ENCODE measurements at regions not wholly inside any gene's neighbourhood (a gene's known extent, or its start where the extent isn't known, plus 50 kb on each side); places are given as distances from the start of the nearest gene placed in this dataset.

DNA sequence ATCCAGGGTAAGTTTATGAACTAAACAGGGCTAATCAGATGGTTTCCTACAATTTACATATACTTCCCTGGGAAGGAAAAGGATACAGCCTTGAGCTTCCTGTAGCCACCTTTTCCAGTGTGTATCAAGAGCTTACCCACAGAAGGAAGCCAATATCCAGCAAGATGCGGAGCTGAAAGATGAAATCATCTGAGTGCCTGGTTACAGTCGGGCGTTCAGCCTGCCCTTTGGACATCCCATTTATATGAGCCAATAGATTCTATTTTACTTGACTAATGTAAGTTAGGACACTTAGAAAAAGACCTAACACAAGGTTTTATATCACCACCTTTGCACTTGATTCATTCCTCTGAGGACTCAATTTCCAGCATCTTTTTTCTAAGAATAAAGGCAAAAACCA, 108.2 kb downstream of the UCHL5 start:
- Histone ChIP-seq H3K4me1 (replicated peaks in 1 of 2; ENCODE audit: control insufficient read depth in 2 of 2, insufficient read depth in 2 of 2, low read length in 2 of 2) (peaks cover 0 to 5% of the 10 kb centered on the region in 2 experiments; a peak in 2 of 5 replicates), H2AFZ (ENCODE audit: low read depth, low read length) (no peak overlapping the region), H3K9ac (ENCODE audit: insufficient read depth in 1 of 2, low read depth in 2 of 2, low read length in 2 of 2) (no peak overlapping the region), H3K79me2 (ENCODE audit: control insufficient read depth, insufficient read depth, low read length) (no peaks in the 10 kb centered on the region), H4K20me1 (replicated peaks; ENCODE audit: control insufficient read depth, insufficient read depth, low read length) (no peaks in the 10 kb centered on the region), H3K9me3 (replicated peaks; ENCODE audit: control insufficient read depth, insufficient read depth, low read depth, low read length) (no peaks in the 10 kb centered on the region), H3K9me1 (ENCODE audit: control insufficient read depth, insufficient read depth, low read length) (no peaks in the 10 kb centered on the region), H3K4me2 (ENCODE audit: insufficient read depth, low read length) (no peak overlapping the region), H3K27ac (ENCODE audit: extremely low read depth, low read depth, low read length) (no peak overlapping the region), H3K27me3 (ENCODE audit: control insufficient read depth in 2 of 2, insufficient read depth in 2 of 2, low read length in 2 of 2) (0 out of 5 replicates have a peak, but pooled peaks cover 0 to 4% of the 10 kb centered on the region in 2 experiments), H3K36me3 (ENCODE audit: control insufficient read depth, insufficient read depth, low read length) (no peaks in the 10 kb centered on the region), H3K4me3 (no peak overlapping the region)
- ATAC-seq (no peak), DNase-seq (ENCODE audit: extremely low read depth in 1 of 4, low spot score in 3 of 4) (no peak), FAIRE-seq (no peak)
- BruUV-seq (replicated peaks): no TSS peak
- ChIA-PET CTCF (ENCODE audit: low intra/inter-chr PET ratio) (no interaction called here), POLR2A (no interaction called here)
- WGBS (ENCODE audit: insufficient coverage, low coverage, missing lambda C conversion rate): 25% methylated on average over 3 of the region's 3 CpGs
- TF ChIP-seq, protein P1, sequence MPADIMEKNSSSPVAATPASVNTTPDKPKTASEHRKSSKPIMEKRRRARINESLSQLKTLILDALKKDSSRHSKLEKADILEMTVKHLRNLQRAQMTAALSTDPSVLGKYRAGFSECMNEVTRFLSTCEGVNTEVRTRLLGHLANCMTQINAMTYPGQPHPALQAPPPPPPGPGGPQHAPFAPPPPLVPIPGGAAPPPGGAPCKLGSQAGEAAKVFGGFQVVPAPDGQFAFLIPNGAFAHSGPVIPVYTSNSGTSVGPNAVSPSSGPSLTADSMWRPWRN (IDR thresholded peaks at IDR 0.05; ENCODE audit: low read depth): no peak
- TF ChIP-seq CXXC5 (CRISPR knock-in tag; IDR thresholded peaks at IDR 0.05) (no peak), MECOM (CRISPR knock-in tag; IDR thresholded peaks at IDR 0.05) (no peak), TFAM (CRISPR knock-in tag; conservative IDR thresholded peaks at IDR 0.05) (no peak), SMARCA5 (IDR thresholded peaks at IDR 0.05) (no peak), ETV6 (IDR thresholded peaks at IDR 0.05; ENCODE audit: borderline replicate concordance in 1 of 2, low read depth in 2 of 2, low read length in 1 of 2) (no peak), ETV6 (CRISPR knock-in tag; IDR thresholded peaks at IDR 0.05; ENCODE audit: borderline replicate concordance) (no peak), JUNB (CRISPR knock-in tag; conservative IDR thresholded peaks at IDR 0.05) (no peak)
- TF ChIP-seq, protein P2, sequence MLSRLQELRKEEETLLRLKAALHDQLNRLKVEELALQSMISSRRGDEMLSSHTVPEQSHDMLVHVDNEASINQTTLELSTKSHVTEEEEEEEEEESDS (CRISPR knock-in tag; IDR thresholded peaks at IDR 0.05): no peak
- intact Hi-C loops (cut with micrococcal nuclease) (no loop called here), in situ Hi-C loops (cut with MboI) (no loop called here)

Data from K562 (cell line).